ENCODE measurements at regions not wholly inside any gene's neighbourhood (a gene's known extent, or its start where the extent isn't known, plus 50 kb on each side); places are given as distances from the start of the nearest gene placed in this dataset.

- TF ChIP-seq POLR2A (IDR thresholded peaks at IDR 0.05) = no peak
- TF ChIP-seq CTCF (IDR thresholded peaks at IDR 0.05) = no peak
Measured at GRCh38 chr2:2573205-2573604, 242.1 kb upstream of the MYT1L start.

Measured in body of pancreas (tissue), 4 donors.